ENCODE measurements at regions not wholly inside any gene's neighbourhood (a gene's known extent, or its start where the extent isn't known, plus 50 kb on each side); places are given as distances from the start of the nearest gene placed in this dataset.

DNA sequence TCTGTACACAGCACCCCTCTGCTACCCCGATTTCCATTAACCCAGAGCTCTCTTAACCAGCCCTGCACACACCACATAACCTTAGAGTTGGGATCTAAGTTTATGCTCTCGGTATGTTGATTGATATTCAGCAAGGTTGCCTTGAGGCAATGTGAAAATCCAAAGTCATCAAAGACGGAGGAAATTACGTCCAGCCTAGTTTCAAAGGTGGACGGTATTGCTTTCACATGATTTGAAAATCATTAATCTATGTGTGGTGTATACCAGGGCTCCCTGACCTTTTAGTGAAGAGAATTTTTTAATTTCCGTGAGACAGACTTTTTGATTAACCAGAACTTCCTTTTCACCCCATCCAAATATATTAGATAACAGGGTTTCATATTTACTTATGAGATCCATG is 272.5 kb upstream of the LCORL start:
- H3K27me3 Mint-ChIP-seq (ENCODE audit: unreplicated experiment): no peaks in the 10 kb centered on the region
- no peak for DNase-seq (ENCODE audit: low spot score)
- no peaks in the 10 kb centered on the region for H3K4me1 Mint-ChIP-seq (ENCODE audit: unreplicated experiment)
- no peaks in the 10 kb centered on the region for H3K36me3 Mint-ChIP-seq (ENCODE audit: low read depth, unreplicated experiment)
- TF ChIP-seq, protein P1, sequence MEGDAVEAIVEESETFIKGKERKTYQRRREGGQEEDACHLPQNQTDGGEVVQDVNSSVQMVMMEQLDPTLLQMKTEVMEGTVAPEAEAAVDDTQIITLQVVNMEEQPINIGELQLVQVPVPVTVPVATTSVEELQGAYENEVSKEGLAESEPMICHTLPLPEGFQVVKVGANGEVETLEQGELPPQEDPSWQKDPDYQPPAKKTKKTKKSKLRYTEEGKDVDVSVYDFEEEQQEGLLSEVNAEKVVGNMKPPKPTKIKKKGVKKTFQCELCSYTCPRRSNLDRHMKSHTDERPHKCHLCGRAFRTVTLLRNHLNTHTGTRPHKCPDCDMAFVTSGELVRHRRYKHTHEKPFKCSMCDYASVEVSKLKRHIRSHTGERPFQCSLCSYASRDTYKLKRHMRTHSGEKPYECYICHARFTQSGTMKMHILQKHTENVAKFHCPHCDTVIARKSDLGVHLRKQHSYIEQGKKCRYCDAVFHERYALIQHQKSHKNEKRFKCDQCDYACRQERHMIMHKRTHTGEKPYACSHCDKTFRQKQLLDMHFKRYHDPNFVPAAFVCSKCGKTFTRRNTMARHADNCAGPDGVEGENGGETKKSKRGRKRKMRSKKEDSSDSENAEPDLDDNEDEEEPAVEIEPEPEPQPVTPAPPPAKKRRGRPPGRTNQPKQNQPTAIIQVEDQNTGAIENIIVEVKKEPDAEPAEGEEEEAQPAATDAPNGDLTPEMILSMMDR (IDR thresholded peaks at IDR 0.05; ENCODE audit: unreplicated experiment): no peak
- no peak overlapping the region for H3K27ac Mint-ChIP-seq (ENCODE audit: unreplicated experiment)
- no peak overlapping the region for H3K4me3 Mint-ChIP-seq (ENCODE audit: unreplicated experiment)
- no peaks in the 10 kb centered on the region for H3K9me3 Mint-ChIP-seq (ENCODE audit: unreplicated experiment)

DNA sequence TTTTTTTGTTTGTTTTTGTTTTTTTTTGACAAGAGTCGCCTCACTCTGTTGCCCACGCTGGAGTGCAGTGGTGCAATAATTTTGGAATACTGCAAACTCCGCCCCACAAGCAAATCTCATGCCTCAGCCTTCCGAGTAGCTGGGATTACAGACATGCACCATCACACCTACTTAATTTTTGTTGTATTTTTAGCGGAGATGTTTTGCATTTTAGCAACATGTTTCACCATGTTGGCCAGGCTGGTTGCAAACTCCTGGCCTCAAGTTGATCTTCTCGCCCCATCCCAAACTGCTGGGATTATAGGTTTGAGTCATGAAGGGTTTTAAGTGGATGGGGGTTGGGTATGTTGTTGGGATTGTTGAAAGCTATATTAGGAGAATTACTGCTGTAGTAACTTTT is 270.9 kb upstream of the LCORL start:
- H3K4me1 Mint-ChIP-seq (ENCODE audit: unreplicated experiment): no peaks in the 10 kb centered on the region
- DNase-seq (ENCODE audit: low spot score): no peak
- TF ChIP-seq, protein P1 (IDR thresholded peaks at IDR 0.05; ENCODE audit: unreplicated experiment): no peak
- no peaks in the 10 kb centered on the region for H3K9me3 Mint-ChIP-seq (ENCODE audit: unreplicated experiment)
- no peak overlapping the region for H3K4me3 Mint-ChIP-seq (ENCODE audit: unreplicated experiment)
- H3K27me3 Mint-ChIP-seq (ENCODE audit: unreplicated experiment): no peaks in the 10 kb centered on the region
- H3K36me3 Mint-ChIP-seq (ENCODE audit: low read depth, unreplicated experiment): no peaks in the 10 kb centered on the region
- no peak overlapping the region for H3K27ac Mint-ChIP-seq (ENCODE audit: unreplicated experiment)

DNA sequence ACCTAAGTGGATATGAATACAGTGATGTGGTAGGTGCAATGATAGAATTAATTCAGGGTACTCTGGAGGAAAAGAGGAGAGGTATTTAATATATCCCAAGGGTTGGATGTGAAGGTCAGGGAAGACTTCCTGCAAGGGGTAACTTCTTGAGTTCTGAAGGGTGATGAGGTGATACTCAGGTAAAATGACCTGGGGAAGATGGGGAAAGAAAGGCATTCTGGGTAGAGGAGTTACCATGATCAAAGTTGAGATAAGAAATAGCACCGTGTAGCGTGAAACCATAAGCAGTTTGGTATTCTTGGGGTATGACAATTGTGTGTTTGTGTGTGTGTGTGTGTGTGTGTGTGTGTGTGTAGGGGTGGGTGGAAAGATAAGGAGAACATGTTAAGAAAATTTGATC is 270.4 kb upstream of the LCORL start:
- Mint-ChIP-seq H3K27ac (ENCODE audit: unreplicated experiment) (no peak overlapping the region), H3K27me3 (ENCODE audit: unreplicated experiment) (no peaks in the 10 kb centered on the region), H3K9me3 (ENCODE audit: unreplicated experiment) (no peaks in the 10 kb centered on the region), H3K36me3 (ENCODE audit: low read depth, unreplicated experiment) (no peaks in the 10 kb centered on the region), H3K4me3 (ENCODE audit: unreplicated experiment) (no peak overlapping the region), H3K4me1 (ENCODE audit: unreplicated experiment) (no peaks in the 10 kb centered on the region)
- no peak for DNase-seq (ENCODE audit: low spot score)
- TF ChIP-seq, protein P1 (IDR thresholded peaks at IDR 0.05; ENCODE audit: unreplicated experiment): no peak

DNA sequence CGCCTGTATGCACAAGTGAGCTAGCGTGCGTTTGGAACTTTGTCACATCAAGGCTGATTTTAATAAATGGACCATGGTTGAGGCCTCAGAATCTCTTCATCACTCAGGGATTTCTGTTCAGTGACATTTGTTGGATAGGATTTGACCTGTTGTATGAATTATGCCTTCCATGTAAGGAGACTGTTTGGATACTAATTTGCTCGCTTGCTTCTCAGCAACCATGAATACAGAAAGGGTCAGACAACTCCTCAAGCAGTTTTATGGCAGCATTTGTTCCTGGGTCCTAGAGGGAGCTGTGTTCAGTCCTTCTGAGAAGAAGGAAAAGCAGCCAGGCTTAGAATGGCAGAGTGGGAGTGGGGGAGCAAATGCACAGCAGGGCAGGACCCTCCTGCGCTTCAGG is 269.7 kb upstream of the LCORL start:
- no peaks in the 10 kb centered on the region for H3K36me3 Mint-ChIP-seq (ENCODE audit: low read depth, unreplicated experiment)
- TF ChIP-seq, protein P1 (IDR thresholded peaks at IDR 0.05; ENCODE audit: unreplicated experiment): no peak
- no peak for DNase-seq (ENCODE audit: low spot score)
- H3K9me3 Mint-ChIP-seq (ENCODE audit: unreplicated experiment): no peaks in the 10 kb centered on the region
- no peak overlapping the region for H3K4me3 Mint-ChIP-seq (ENCODE audit: unreplicated experiment)
- H3K27ac Mint-ChIP-seq (ENCODE audit: unreplicated experiment): no peak overlapping the region
- no peaks in the 10 kb centered on the region for H3K4me1 Mint-ChIP-seq (ENCODE audit: unreplicated experiment)
- H3K27me3 Mint-ChIP-seq (ENCODE audit: unreplicated experiment): no peaks in the 10 kb centered on the region

DNA sequence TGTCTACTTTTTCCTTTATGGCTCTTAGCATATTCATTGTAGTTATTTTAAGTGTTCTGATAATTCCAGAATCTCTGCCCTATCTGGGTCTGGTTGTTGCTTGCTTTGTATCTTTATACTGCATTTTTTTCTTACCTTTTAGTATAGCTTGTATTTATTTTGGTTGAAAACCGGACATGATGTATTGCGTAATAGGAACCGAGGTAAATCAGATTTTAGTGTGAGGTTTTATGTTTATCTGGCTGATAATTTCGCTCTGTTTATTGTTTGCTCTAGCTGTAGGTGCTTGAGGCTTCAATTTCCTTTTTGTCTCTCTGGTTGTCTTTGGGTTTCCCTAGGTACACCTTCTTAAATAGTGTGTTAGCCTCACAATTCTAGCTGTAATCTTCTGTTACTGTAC is 263.8 kb upstream of the LCORL start:
- H3K9me3 Mint-ChIP-seq (ENCODE audit: unreplicated experiment): no peaks in the 10 kb centered on the region
- H3K27ac Mint-ChIP-seq (ENCODE audit: unreplicated experiment): no peak overlapping the region
- no peak overlapping the region for H3K4me3 Mint-ChIP-seq (ENCODE audit: unreplicated experiment)
- no peaks in the 10 kb centered on the region for H3K4me1 Mint-ChIP-seq (ENCODE audit: unreplicated experiment)
- TF ChIP-seq, protein P1 (IDR thresholded peaks at IDR 0.05; ENCODE audit: unreplicated experiment): no peak
- H3K27me3 Mint-ChIP-seq (ENCODE audit: unreplicated experiment): no peaks in the 10 kb centered on the region
- DNase-seq (ENCODE audit: low spot score): no peak
- no peaks in the 10 kb centered on the region for H3K36me3 Mint-ChIP-seq (ENCODE audit: low read depth, unreplicated experiment)

Data from endothelial cell (in vitro differentiated cells).